HFFc6 (cell line): ENCODE measurements at regions not wholly inside any gene's neighbourhood (a gene's known extent, or its start where the extent isn't known, plus 50 kb on each side); places are given as distances from the start of the nearest gene placed in this dataset.

Experiments
- DNase-seq: peaks from one replicate; pipeline ENCODE4 v3.0.0-alpha.2; 2018
- H3K27ac Mint-ChIP-seq: 2 replicates; pipeline ENCODE4 v1.8.0; 2020; ENCODE audit warnings: mild to moderate bottlenecking, mixed read lengths
- H3K27me3 Mint-ChIP-seq: 2 replicates; pipeline ENCODE4 v1.8.0; 2021; ENCODE audit warnings: mild to moderate bottlenecking, moderate library complexity, mixed read lengths; ENCODE audit not compliant: insufficient read depth
- H3K36me3 Mint-ChIP-seq: 2 replicates; pipeline ENCODE4 v1.8.0; 2021; ENCODE audit warnings: low read depth, mixed read lengths
- H3K4me1 Mint-ChIP-seq: 2 replicates; pipeline ENCODE4 v1.8.0; 2020; ENCODE audit warnings: low read depth, mixed read lengths
- H3K4me3 Mint-ChIP-seq: 2 replicates; pipeline ENCODE4 v1.8.0; 2020; ENCODE audit warnings: mild to moderate bottlenecking, moderate library complexity, mixed read lengths
- H3K9me3 Mint-ChIP-seq: 2 replicates; pipeline ENCODE4 v1.8.0; 2020; ENCODE audit warnings: mild to moderate bottlenecking, mixed read lengths
- CTCF ChIP-seq: fragments of 200-600 bp; sonication (generic); IDR thresholded peaks from 2 replicates; pipeline ENCODE4 v1.5.0; 2021; ENCODE audit warnings: antibody characterized with exemption, mild to moderate bottlenecking

- no peak for TF ChIP-seq CTCF
- H3K27me3 Mint-ChIP-seq, result no peaks in the 10 kb centered on the region
- no peak for DNase-seq
- no peaks in the 10 kb centered on the region for H3K4me1 Mint-ChIP-seq
- H3K9me3 Mint-ChIP-seq, result peaks cover 36% of the 10 kb centered on the region
- no peak overlapping the region for H3K4me3 Mint-ChIP-seq
- no peak overlapping the region for H3K27ac Mint-ChIP-seq
- H3K36me3 Mint-ChIP-seq, result no peaks in the 10 kb centered on the region
These were observed 627.5 kb upstream of the LMCD1 start for GRCh38 chr3:7874116-7874515.

GRCh38 chr3:7875925-7876324 is 625.7 kb upstream of the LMCD1 start:
- Mint-ChIP-seq H3K27ac (no peak overlapping the region), H3K9me3 (peaks cover 29% of the 10 kb centered on the region)

GRCh38 chr3:7876741-7877297 is 624.8 kb upstream of the LMCD1 start:
- TF ChIP-seq CTCF, result no peak
- H3K4me3 Mint-ChIP-seq, result no peak overlapping the region
- no peaks in the 10 kb centered on the region for H3K36me3 Mint-ChIP-seq

More at GRCh38 chr3:7875925-7876324, 625.7 kb upstream of the LMCD1 start:
- no peak for DNase-seq
- TF ChIP-seq CTCF, result no peak
- H3K36me3 Mint-ChIP-seq, result no peaks in the 10 kb centered on the region
- H3K4me1 Mint-ChIP-seq, result no peaks in the 10 kb centered on the region
- no peak overlapping the region for H3K4me3 Mint-ChIP-seq
- H3K27me3 Mint-ChIP-seq, result no peaks in the 10 kb centered on the region

GRCh38 chr3:7877312-7877711 is 624.3 kb upstream of the LMCD1 start:
- no peaks in the 10 kb centered on the region for H3K36me3 Mint-ChIP-seq
- H3K4me1 Mint-ChIP-seq, result no peaks in the 10 kb centered on the region
- no peak overlapping the region for H3K27ac Mint-ChIP-seq
- no peaks in the 10 kb centered on the region for H3K27me3 Mint-ChIP-seq
- H3K9me3 Mint-ChIP-seq, result peaks cover 42% of the 10 kb centered on the region
- no peak overlapping the region for H3K4me3 Mint-ChIP-seq
- no peak for DNase-seq
- TF ChIP-seq CTCF, result no peak

More at GRCh38 chr3:7876741-7877297, 624.8 kb upstream of the LMCD1 start:
- no peaks in the 10 kb centered on the region for H3K27me3 Mint-ChIP-seq
- no peak for DNase-seq
- H3K4me1 Mint-ChIP-seq, result no peaks in the 10 kb centered on the region
- H3K9me3 Mint-ChIP-seq, result peaks cover 37% of the 10 kb centered on the region
- no peak overlapping the region for H3K27ac Mint-ChIP-seq

GRCh38 chr3:7879572-7879971 is 622.1 kb upstream of the LMCD1 start:
- Mint-ChIP-seq H3K4me3 (no peak overlapping the region), H3K27me3 (no peaks in the 10 kb centered on the region), H3K4me1 (no peaks in the 10 kb centered on the region), H3K9me3 (peaks cover 58% of the 10 kb centered on the region), H3K27ac (no peak overlapping the region), H3K36me3 (no peaks in the 10 kb centered on the region)
- no peak for TF ChIP-seq CTCF
- no peak for DNase-seq

- H3K4me1 Mint-ChIP-seq, result no peaks in the 10 kb centered on the region
- no peak for TF ChIP-seq CTCF
- no peaks in the 10 kb centered on the region for H3K27me3 Mint-ChIP-seq
- H3K4me3 Mint-ChIP-seq, result no peak overlapping the region
- DNase-seq, result no peak
- no peaks in the 10 kb centered on the region for H3K36me3 Mint-ChIP-seq
- peaks cover 73% of the 10 kb centered on the region for H3K9me3 Mint-ChIP-seq
- no peak overlapping the region for H3K27ac Mint-ChIP-seq
These were observed 619.7 kb upstream of the LMCD1 start for GRCh38 chr3:7881946-7882345.
